PC-3 (cell line): ENCODE measurements at regions not wholly inside any gene's neighbourhood (a gene's known extent, or its start where the extent isn't known, plus 50 kb on each side); places are given as distances from the start of the nearest gene placed in this dataset.
"Not testable (repeated sequence)": the region's sequence is repeated elsewhere in the genome, so short reads cannot be mapped to it uniquely, and the experiment has no call there.

Experiments
- CTCF ChIP-seq: fragments of 300-600 bp; sonication (generic); conservative IDR thresholded peaks from 2 replicates; pipeline ENCODE4 v1.5.1; 2017; ENCODE audit warnings: antibody characterized with exemption, low read depth, mild to moderate bottlenecking, low read length
- EZH2 ChIP-seq: fragments of 300-600 bp; sonication (generic); IDR thresholded peaks from one replicate; pipeline ENCODE4 v1.6.1; 2017; ENCODE audit warnings: antibody characterized with exemption, mild to moderate bottlenecking, low read length; ENCODE audit not compliant: unreplicated experiment

GRCh38 chr16:64343820-64344443 lies 777.9 kb downstream of the CDH11 start:
- TF ChIP-seq CTCF, EZH2: not testable (repeated sequence)
